Heart right ventricle (tissue), 16 donors: ENCODE measurements at regions not wholly inside any gene's neighbourhood (a gene's known extent, or its start where the extent isn't known, plus 50 kb on each side); places are given as distances from the start of the nearest gene placed in this dataset.
A peak's percentile ranks its signal among the peaks of the same experiment; 100 is the strongest.

Experiments used
- ATAC-seq, 8 donors: fragments of 200-7000 bp; cut with Tn5 transposase; one replicate each; pipeline ENCODE4 v1.9.1; 2020; ENCODE audit warnings: mild to moderate bottlenecking in 8 of 8, moderate library complexity in 8 of 8, moderate number of reproducible peaks in 1 of 8
- DNase-seq, 2 donors: peaks; one replicate each; pipeline ENCODE4 v3.0.0-alpha.2; 2020
- H3K27ac ChIP-seq, 10 donors: fragments of 200-600 bp; sonication (generic) in 2 of 10; one replicate each; pipeline versions ENCODE4 v1.5.0 to v1.8.0; 2020 to 2022; ENCODE audit warnings: mild to moderate bottlenecking in 3 of 10
- H3K27me3 ChIP-seq, 7 donors: fragments of 200-600 bp; one replicate each; pipeline ENCODE4 v1.8.0; 2021 to 2022; ENCODE audit warnings: mild to moderate bottlenecking in 2 of 7
- H3K36me3 ChIP-seq, 9 donors: fragments of 200-600 bp; sonication (generic) in 1 of 9; one replicate each; pipeline versions ENCODE4 v1.5.0 to v1.8.0; 2020 to 2022; ENCODE audit warnings: mild to moderate bottlenecking in 2 of 9
- H3K4me1 ChIP-seq, 9 donors: fragments of 200-600 bp; sonication (generic) in 1 of 9; one replicate each; pipeline versions ENCODE4 v1.5.0 to v1.8.0; 2020 to 2022; ENCODE audit warnings: mild to moderate bottlenecking in 4 of 9
- H3K4me3 ChIP-seq, 10 donors: fragments of 200-600 bp; sonication (generic) in 2 of 10; one replicate each; pipeline versions ENCODE4 v1.5.0 to v1.8.0; 2020 to 2022; ENCODE audit warnings: mild to moderate bottlenecking in 7 of 10, moderate library complexity in 2 of 10
- H3K9me3 ChIP-seq, 11 donors: fragments of 200-600 bp in 10 of 11; sonication (generic) in 2 of 11; one replicate each; pipeline versions ENCODE4 v1.5.0 to v1.8.0; 2013 to 2022; ENCODE audit warnings: mild to moderate bottlenecking in 2 of 11, control low read depth in 1 of 11, moderate library complexity in 1 of 11
- CTCF ChIP-seq, 9 donors: fragments of 200-600 bp; sonication (generic) in 2 of 9; IDR thresholded peaks; one replicate each; pipeline versions ENCODE4 v1.5.0 to v1.8.0; 2021 to 2022; ENCODE audit warnings: antibody characterized with exemption in 9 of 9, mild to moderate bottlenecking in 5 of 9, moderate library complexity in 1 of 9
- WGBS, 2 donors: extraction: QIAGEN DNeasy Blood & Tissue Kit; methylation state at CpG; one replicate each; pipeline ENCODE4 v1.1.7; 2013; ENCODE audit warnings: inconsistent platforms in 1 of 2; 5-methylcytosine and 5-hydroxymethylcytosine counted together
- intact Hi-C, 10 donors: fragments of 100-400 bp; cut with DNase I; formaldehyde crosslinking; loops; one replicate each; pipeline versions ENCODE4 v1.11.1 to v1.14.2; 2022
- donor health status: Arrhythmogenic right ventricular cardiomyopathy.
- donor health status: ischemic (EF 13 %, LVEDD 7.1; RV severe dilation, severe dysfunction).
- donor health status: healthy with polysubstance abuse.
- donor health status: DM: no; HTN: yes; CAD: no.
- donor health status: DM: no; HTN: no; CAD: no.
- donor health status: ischemic (EF 25% LVEDD 6.9; RV normal size, moderate dysfunction).
- donor health status: ischemic (EF 25% LVEDD 5.7; RV mildly dilated, moderate dysfunction).
- donor health status: healthy.
- donor health status: DM: yes; HTN: yes; CAD: no.
- donor health status: Ischemic cardiomyopathy.
- donor health status: ischemic (EF 35%, LVEDD 5.7; RV mildly dilated, moderate dysfunction).
- donor health status: nonischemic (EF 11% LVEDD 7.7; RV severe dilation, severe dysfunction).
- donor health status: DM: yes; HTN: yes; CAD: no.
- donor health status: PGD.
- donor health status: ischemic (EF 29% LVEDD 5.4; RV normal size, mild dysfunction).
- donor health status: nonischemic (EF 23%, LVEDD 6.1; RV moderate dilation, normal function).

GRCh38 chr5:96601715-96602244 is 60.4 kb upstream of the CAST start:
- Histone ChIP-seq H3K27ac (peak overlapping the region in 1 of 10 donors; percentile 6), H3K4me3 (peak overlapping the region in 3 of 10 donors; percentile 16 to 29 (median 19)), H3K9me3 (no peaks in the 10 kb centered on the region), H3K4me1 (peaks cover 0 to 16% (median 4%) of the 10 kb centered on the region in 9 donors), H3K36me3 (no peaks in the 10 kb centered on the region), H3K27me3 (peaks cover 0 to 10% (median 0%) of the 10 kb centered on the region in 7 donors)
- DNase-seq (peak in 1 of 2 donors; percentile 77), ATAC-seq (peak; percentile 63 to 93 (median 88))
- peak; percentile 67 to 87 (median 83) for TF ChIP-seq CTCF (IDR thresholded peaks at IDR 0.05)
- 15 to 21% methylated on average over 4 of the region's 4 CpGs for WGBS, 2 donors
- intact Hi-C loops = loop anchor here (1.0 to 10.0 kb wide), 11 partner anchors 227 to 959 kb away; no protein-coding TSS in a partner anchor

GRCh38 chr5:96602776-96603175 is 59.4 kb upstream of the CAST start:
- TF ChIP-seq CTCF (IDR thresholded peaks at IDR 0.05) = no peak
- H3K4me1 ChIP-seq = peaks cover 0 to 16% (median 4%) of the 10 kb centered on the region in 9 donors
- intact Hi-C loops = loop anchor here in 9 of 10 donors (2.0 to 10.0 kb wide), 8 partner anchors 228 to 960 kb away; no protein-coding TSS in a partner anchor
- H3K4me3 ChIP-seq = no peak overlapping the region
- DNase-seq (no peak), ATAC-seq (no peak)
- H3K9me3 ChIP-seq = no peaks in the 10 kb centered on the region
- WGBS, 2 donors = 87 to 91% methylated on average over 4 of the region's 4 CpGs
- H3K36me3 ChIP-seq = no peaks in the 10 kb centered on the region
- no peak overlapping the region for H3K27ac ChIP-seq
- peaks cover 0 to 10% (median 0%) of the 10 kb centered on the region in 7 donors for H3K27me3 ChIP-seq

GRCh38 chr5:96605144-96605837 is 56.9 kb upstream of the CAST start:
- intact Hi-C loops = loop anchor here in 3 of 10 donors (10.0 kb wide), 3 partner anchors 230 to 750 kb away; no protein-coding TSS in a partner anchor
- no peak for ATAC-seq
- 63 to 77% methylated on average over 1 of the region's 1 CpG for WGBS, 2 donors

More at GRCh38 chr5:96605144-96605837, 56.9 kb upstream of the CAST start:
- Histone ChIP-seq H3K4me1 (peaks cover 0 to 16% (median 4%) of the 10 kb centered on the region in 9 donors), H3K36me3 (no peaks in the 10 kb centered on the region), H3K9me3 (no peaks in the 10 kb centered on the region), H3K27ac (no peak overlapping the region), H3K4me3 (no peak overlapping the region), H3K27me3 (peaks cover 0 to 9% (median 0%) of the 10 kb centered on the region in 7 donors)
- no peak for TF ChIP-seq CTCF (IDR thresholded peaks at IDR 0.05)
- no peak for DNase-seq
